Tibial nerve (tissue), 4 donors: ENCODE measurements at regions not wholly inside any gene's neighbourhood (a gene's known extent, or its start where the extent isn't known, plus 50 kb on each side); places are given as distances from the start of the nearest gene placed in this dataset.

Source experiments
- CTCF ChIP-seq, 5 experiments: fragments of 200-600 bp in 3 of 5; fragments of 450-650 bp in 2 of 5; sonication (generic) in 3 of 5; IDR thresholded peaks; one replicate each; pipeline ENCODE4 v1.5.1; 2016 to 2019; ENCODE audit warnings: antibody characterized with exemption in 5 of 5, mild to moderate bottlenecking in 3 of 5, moderate library complexity in 2 of 5
- EP300 ChIP-seq, 2 donors: sonication (generic); formaldehyde crosslinking; IDR thresholded peaks; one replicate each; pipeline ENCODE4 v1.6.1; 2017; ENCODE audit warnings: antibody characterized with exemption in 2 of 2, mild to moderate bottlenecking in 1 of 2
- POLR2A ChIP-seq, 2 donors: fragments of 450-650 bp; IDR thresholded peaks; one replicate each; pipeline ENCODE4 v1.6.1; 2017; ENCODE audit warnings: antibody characterized with exemption in 2 of 2, mild to moderate bottlenecking in 2 of 2, moderate library complexity in 2 of 2

DNA sequence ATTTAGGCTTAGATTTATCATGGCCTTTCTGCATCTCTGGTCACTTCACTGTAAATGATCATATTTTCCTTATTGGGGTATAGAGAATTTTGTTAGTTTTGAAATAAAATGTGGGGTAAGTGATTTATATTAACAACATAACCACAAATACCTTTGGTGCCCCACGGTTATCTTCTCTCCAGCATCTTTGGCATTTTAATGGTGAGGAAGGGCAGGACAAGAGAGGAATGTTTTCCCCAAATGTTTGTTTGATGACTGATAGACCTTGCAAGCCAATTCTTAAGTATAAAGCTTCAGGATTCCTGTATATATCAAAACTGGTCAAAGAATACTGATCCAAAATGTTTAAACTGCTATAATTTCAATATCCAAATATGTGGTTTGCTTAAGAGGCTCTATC lies 171.6 kb upstream of the SMLR1 start:
- TF ChIP-seq POLR2A (IDR thresholded peaks at IDR 0.05) = no peak
- no peak for TF ChIP-seq CTCF (IDR thresholded peaks at IDR 0.05)
- TF ChIP-seq EP300 (IDR thresholded peaks at IDR 0.05) = no peak
